Thoracic aorta (tissue), 2 donors: ENCODE measurements at regions not wholly inside any gene's neighbourhood (a gene's known extent, or its start where the extent isn't known, plus 50 kb on each side); places are given as distances from the start of the nearest gene placed in this dataset.

Experiments used
- ATAC-seq: fragments of 150-250 bp; one replicate; pipeline ENCODE4 v1.8.0; 2017; ENCODE audit warnings: low read depth; ENCODE audit not compliant: insufficient number of reproducible peaks, low FRiP score
- DNase-seq: peaks from one replicate; pipeline ENCODE4 v3.0.0-alpha.2; 2020; ENCODE audit warnings: low spot score
- H3K27ac ChIP-seq, 2 donors: fragments of 200-600 bp; sonication (generic); 1 replicate in 1 of 2; 2 replicates in 1 of 2; pipeline ENCODE4 v1.5.1; 2016; ENCODE audit warnings: mild to moderate bottlenecking in 2 of 2, moderate library complexity in 2 of 2
- H3K27me3 ChIP-seq: fragments of 200-600 bp; sonication (generic); replicated peaks from 2 replicates; pipeline ENCODE4 v1.6.0; 2016; ENCODE audit warnings: mild to moderate bottlenecking; ENCODE audit not compliant: insufficient read depth
- H3K36me3 ChIP-seq: fragments of 200-600 bp; sonication (generic); one replicate; pipeline ENCODE4 v1.5.1; 2016
- H3K4me1 ChIP-seq, 2 donors: fragments of 200-600 bp; sonication (generic); 1 replicate in 1 of 2; 2 replicates in 1 of 2; pipeline versions ENCODE4 v1.5.1 to v1.6.0; 2016; ENCODE audit warnings: low read depth in 2 of 2, mild to moderate bottlenecking in 1 of 2; ENCODE audit not compliant: control insufficient read depth in 1 of 2
- H3K4me3 ChIP-seq: fragments of 200-600 bp; sonication (generic); 2 replicates; pipeline ENCODE4 v1.5.1; 2016; ENCODE audit warnings: mild to moderate bottlenecking
- H3K9me3 ChIP-seq: fragments of 200-600 bp; sonication (generic); 2 replicates; pipeline ENCODE4 v1.5.1; 2016
- TF ChIP-seq, protein P1 (sequence below): fragments of 200-600 bp; sonication (generic); IDR thresholded peaks from one replicate; pipeline ENCODE4 v1.5.1; 2019; ENCODE audit warnings: antibody characterized with exemption

DNA sequence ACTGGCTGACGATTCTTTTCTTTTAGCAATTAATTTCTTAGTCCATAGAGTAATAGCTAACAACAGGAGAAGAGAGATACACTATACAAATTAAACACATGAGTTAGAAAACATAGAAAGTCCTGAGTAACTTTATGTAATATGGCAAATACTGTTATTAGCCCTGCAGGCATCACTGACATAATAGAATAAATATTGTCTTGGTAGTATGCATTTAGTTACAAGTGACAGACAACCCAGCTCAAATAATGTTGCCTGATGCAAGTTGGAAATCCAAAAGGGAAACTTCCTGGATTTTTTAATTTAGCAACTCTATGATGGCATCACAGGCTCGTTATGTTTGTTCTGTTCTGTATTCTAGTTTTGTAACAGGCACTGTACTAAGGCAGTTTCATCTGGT lies 95.1 kb downstream of the DKK1 start:
- no peaks in the 10 kb centered on the region for H3K9me3 ChIP-seq
- H3K4me3 ChIP-seq, result no peak overlapping the region
- TF ChIP-seq, protein P1, sequence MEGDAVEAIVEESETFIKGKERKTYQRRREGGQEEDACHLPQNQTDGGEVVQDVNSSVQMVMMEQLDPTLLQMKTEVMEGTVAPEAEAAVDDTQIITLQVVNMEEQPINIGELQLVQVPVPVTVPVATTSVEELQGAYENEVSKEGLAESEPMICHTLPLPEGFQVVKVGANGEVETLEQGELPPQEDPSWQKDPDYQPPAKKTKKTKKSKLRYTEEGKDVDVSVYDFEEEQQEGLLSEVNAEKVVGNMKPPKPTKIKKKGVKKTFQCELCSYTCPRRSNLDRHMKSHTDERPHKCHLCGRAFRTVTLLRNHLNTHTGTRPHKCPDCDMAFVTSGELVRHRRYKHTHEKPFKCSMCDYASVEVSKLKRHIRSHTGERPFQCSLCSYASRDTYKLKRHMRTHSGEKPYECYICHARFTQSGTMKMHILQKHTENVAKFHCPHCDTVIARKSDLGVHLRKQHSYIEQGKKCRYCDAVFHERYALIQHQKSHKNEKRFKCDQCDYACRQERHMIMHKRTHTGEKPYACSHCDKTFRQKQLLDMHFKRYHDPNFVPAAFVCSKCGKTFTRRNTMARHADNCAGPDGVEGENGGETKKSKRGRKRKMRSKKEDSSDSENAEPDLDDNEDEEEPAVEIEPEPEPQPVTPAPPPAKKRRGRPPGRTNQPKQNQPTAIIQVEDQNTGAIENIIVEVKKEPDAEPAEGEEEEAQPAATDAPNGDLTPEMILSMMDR, result no peak
- peaks cover 0 to 9% of the 10 kb centered on the region in 2 donors for H3K4me1 ChIP-seq
- DNase-seq (no peak), ATAC-seq (no peak)
- no peak overlapping the region for H3K27ac ChIP-seq
- H3K36me3 ChIP-seq, result no peaks in the 10 kb centered on the region
- no peaks in the 10 kb centered on the region for H3K27me3 ChIP-seq

DNA sequence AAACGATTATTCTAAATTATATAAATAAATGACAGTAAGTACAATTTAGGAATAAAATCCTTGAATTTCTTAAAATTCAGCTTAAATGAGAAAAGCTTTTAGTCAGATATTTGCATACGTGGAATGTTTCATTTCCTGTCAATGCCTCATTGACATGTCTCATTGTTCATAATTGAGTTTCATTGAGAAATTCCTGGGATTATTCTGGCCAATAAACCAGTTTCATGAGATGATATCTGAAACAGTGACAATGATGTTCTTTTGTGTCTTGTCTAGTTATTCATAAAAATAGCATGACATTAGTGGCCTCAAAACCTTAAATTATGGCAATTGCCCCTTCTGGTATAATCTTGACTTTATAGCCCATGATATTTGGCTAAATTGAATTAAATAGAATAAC lies 95.8 kb downstream of the DKK1 start:
- Histone ChIP-seq H3K9me3 (no peaks in the 10 kb centered on the region), H3K4me1 (peaks cover 0 to 9% of the 10 kb centered on the region in 2 donors), H3K27ac (no peak overlapping the region), H3K27me3 (no peaks in the 10 kb centered on the region), H3K4me3 (no peak overlapping the region), H3K36me3 (no peaks in the 10 kb centered on the region)
- ATAC-seq (no peak), DNase-seq (no peak)
- TF ChIP-seq, protein P1, result no peak

DNA sequence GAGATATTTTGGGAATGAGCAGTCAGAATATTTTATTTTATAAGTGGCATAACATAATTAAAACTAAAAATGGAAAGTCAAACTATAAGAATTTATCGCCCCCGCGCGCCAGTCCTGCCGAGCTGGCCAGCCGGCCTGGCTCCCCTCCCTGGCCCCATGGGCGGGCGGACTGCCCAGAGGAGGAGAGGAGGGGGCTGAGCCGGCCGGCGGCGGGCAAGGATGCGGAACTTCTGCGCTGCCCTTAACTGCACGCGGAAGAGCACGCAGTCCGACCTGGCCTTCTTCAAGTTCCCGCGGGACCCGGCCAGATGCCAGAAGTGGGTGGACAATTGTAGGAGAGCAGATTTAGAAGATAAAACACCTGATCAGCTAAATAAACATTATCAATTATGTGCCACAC lies 96.8 kb downstream of the DKK1 start:
- Histone ChIP-seq H3K4me1 (peaks cover 0 to 9% of the 10 kb centered on the region in 2 donors), H3K27ac (no peak overlapping the region), H3K4me3 (peak overlapping the region; percentile 52), H3K36me3 (no peaks in the 10 kb centered on the region), H3K9me3 (no peaks in the 10 kb centered on the region), H3K27me3 (no peaks in the 10 kb centered on the region)
- DNase-seq (no peak), ATAC-seq (no peak)
- TF ChIP-seq, protein P1, result no peak

DNA sequence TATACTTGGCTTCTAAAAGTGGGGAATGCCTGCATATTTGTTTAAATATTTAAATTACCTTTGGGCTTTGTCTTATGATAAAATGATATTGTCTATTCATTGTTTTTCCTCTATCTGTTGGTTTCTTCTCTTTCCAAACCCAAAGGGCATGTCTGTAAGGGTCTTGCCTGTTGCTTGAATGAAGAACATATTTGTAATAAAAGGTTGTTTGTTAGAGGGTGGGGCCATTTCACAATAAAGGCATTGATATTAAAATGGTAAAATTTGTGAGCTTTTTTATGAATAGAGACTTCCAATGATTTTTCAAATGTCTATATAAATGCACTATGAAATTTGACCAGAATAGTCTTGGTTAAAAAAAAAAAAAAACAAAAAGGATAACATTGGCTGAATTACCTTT lies 105.2 kb downstream of the DKK1 start:
- H3K4me1 ChIP-seq, result no peaks in the 10 kb centered on the region
- no peak overlapping the region for H3K4me3 ChIP-seq
- no peak overlapping the region for H3K27ac ChIP-seq
- TF ChIP-seq, protein P1, result no peak
- ATAC-seq, result no peak
- no peaks in the 10 kb centered on the region for H3K9me3 ChIP-seq
- DNase-seq, result no peak
- H3K27me3 ChIP-seq, result no peaks in the 10 kb centered on the region
- no peaks in the 10 kb centered on the region for H3K36me3 ChIP-seq

DNA sequence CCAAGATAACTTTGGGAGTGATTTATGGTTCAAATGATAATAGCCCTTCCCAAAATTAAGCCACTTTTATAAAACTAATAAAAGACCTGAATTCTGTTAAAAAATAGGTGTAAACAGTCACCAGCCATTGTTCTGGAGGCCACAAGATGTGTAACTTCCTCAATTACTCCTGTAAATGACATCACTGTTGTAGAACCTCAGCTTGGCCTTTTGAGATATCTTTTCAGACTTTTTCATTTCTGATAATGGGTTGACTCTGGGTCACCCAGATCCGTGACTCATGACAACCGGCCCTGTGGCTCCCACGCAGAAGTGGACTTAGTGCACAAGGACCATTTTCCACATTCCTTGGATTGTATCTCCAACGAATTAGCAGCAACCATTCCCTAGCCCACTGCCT lies 106.6 kb downstream of the DKK1 start:
- Histone ChIP-seq H3K4me3 (no peak overlapping the region), H3K9me3 (no peaks in the 10 kb centered on the region), H3K4me1 (no peaks in the 10 kb centered on the region), H3K36me3 (no peaks in the 10 kb centered on the region), H3K27ac (no peak overlapping the region), H3K27me3 (no peaks in the 10 kb centered on the region)
- ATAC-seq, result no peak
- no peak for DNase-seq
- TF ChIP-seq, protein P1, result no peak
